ENCODE measurements at regions not wholly inside any gene's neighbourhood (a gene's known extent, or its start where the extent isn't known, plus 50 kb on each side); places are given as distances from the start of the nearest gene placed in this dataset.
"Not testable (repeated sequence)": the region's sequence is repeated elsewhere in the genome, so short reads cannot be mapped to it uniquely, and the experiment has no call there.

GRCh38 chr6:112579601-112580000 is 232.5 kb downstream of the RFPL4B start:
- no peak for DNase-seq (ENCODE audit: low read depth in 2 of 2)

- no peak for DNase-seq (ENCODE audit: low read depth in 2 of 2)
Measured at GRCh38 chr6:112581015-112581414, 233.9 kb downstream of the RFPL4B start.

DNA sequence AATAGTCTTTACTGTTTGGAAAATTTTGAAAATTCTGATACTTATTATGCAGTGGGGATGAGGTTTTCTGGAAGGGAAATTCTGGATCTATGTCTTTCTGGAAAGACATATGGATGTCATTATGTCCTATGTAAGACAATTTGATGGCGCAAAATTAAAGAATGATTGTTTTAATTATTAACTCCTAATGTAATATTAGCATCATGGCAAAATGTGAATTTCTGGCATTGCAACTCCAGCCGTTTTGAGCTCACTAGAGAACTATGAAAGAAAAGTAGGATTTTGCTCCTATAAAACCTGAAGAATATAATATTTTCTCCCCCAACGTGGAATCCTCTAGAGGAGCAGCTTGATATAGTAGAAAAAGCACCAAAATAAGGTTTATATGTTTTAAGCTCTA is 243.2 kb downstream of the RFPL4B start:
- no peak for DNase-seq (ENCODE audit: low read depth in 2 of 2)

- no peak for DNase-seq (ENCODE audit: low read depth in 2 of 2)
Measured at GRCh38 chr6:112591329-112591728, 244.2 kb downstream of the RFPL4B start.

DNA sequence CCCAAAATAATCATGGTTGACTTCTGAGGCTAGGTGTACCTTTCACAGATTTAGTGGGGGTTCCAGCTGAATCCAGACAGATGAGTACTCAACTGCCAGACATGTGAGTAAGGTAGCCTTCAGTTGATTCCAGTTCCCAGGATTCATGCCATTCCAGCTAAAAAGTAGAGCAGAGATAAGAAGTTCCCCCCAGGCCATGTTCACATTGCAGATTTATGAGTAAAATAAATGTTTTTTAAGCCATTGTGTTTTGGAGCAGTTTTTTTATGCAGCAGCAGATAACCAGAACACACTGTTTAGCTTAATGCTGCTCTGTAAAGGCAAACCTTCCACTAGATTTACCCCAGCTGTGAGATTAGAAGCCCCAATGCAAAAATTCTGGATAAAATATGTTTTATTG is 245.0 kb downstream of the RFPL4B start:
- no peak for DNase-seq (ENCODE audit: low read depth in 2 of 2)

DNA sequence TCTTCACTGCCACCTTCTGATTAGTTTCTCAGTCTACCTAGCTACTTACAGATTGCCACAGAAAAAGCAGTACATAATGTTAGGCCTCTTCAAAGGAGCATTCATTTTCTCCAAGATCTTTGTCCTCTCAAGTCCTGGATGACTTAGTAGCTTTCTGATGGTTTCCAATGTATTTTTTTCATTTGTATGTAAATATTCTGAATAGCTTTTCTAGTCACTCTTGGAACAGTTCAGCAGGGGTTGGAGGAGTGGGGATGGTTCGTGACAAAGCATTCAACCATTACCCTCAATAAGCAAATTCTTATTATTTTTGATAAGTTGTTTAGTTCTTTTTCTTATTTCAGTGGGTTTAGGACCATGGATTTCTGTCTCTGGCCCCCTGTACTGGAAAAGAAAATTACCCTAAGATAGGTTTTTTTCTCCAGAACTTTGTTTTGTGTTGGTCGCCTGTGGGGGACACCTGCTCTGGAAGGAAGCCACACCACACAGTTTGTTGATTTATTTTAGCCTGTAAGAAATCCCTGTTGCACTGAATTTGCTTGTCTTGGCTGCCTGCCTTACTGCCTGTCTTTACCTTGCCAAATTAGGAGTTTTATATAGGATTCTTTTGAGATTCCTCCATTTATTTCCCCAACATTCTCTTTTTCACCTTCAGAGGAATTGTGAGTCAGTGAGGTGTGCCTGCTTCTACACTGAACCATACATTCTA is 247.9 kb downstream of the RFPL4B start:
- DNase-seq (ENCODE audit: low read depth in 2 of 2), result no peak

DNA sequence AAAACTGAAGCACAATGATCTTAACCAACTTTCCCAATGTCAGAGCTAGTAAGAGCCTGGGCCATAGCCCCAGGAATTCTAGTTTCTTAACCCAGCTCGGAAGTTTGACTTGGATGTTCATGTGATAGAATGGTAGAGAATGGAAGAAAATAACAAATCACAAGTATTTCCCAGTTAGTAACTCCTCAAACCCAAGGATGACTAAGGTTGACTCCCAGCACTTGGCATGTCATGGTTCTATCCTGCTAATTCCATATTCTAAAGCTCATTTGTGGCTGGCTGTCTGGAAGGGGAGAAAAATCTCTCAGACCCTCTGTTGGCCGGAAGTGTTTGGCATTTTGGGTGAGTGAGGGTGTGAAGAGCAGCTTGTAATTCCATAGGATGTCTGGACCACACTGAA is 248.7 kb downstream of the RFPL4B start:
- no peak for DNase-seq (ENCODE audit: low read depth in 2 of 2)

DNA sequence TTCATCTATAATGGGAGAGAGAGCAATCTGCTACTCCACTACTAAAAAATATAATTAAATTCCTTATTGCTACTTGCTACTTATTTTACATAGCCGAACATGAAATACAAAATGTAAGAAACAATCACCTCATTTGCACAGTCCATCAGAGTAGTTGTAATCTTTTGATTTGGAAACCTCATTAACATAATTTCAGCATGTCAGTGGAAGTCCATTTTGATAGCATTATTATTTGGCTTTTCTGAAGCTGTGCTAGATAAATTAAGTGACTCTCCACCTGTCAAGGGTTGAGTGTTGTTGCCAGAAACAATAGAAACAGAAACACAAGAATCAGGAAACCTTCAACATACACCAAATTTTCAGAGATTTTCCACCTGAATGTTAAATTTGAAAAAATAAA is 250.0 kb downstream of the RFPL4B start:
- no peak for DNase-seq (ENCODE audit: low read depth in 2 of 2)

- DNase-seq (ENCODE audit: low read depth in 2 of 2), result no peak
Measured at GRCh38 chr6:112600168-112600567, 253.0 kb downstream of the RFPL4B start.

- no peak for DNase-seq (ENCODE audit: low read depth in 2 of 2)
Measured at GRCh38 chr6:112603726-112604125, 256.6 kb downstream of the RFPL4B start.

GRCh38 chr6:112606656-112607435 is 259.7 kb downstream of the RFPL4B start:
- no peak for DNase-seq (ENCODE audit: low read depth in 2 of 2)

DNA sequence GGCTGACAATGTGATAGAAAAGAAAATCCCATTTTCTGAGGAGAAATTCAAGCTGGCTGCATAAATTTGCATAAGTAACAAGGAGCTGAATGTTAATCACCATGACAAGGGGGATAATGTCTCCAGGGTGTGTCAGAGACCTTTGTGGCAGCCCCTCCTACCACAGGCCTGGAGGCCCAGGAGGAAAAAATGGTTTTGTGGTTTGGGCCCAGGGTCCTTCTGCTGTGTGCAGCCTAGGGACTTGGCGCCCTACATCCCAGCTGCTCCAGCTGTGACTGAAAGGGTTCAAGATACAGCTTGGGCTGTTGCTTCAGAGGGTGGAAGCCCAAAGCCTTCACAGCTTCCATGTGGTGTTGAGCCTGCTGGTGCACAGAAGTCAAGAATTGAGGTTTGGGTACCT is 261.8 kb downstream of the RFPL4B start:
- not testable (repeated sequence) for DNase-seq (ENCODE audit: low read depth in 2 of 2)

DNA sequence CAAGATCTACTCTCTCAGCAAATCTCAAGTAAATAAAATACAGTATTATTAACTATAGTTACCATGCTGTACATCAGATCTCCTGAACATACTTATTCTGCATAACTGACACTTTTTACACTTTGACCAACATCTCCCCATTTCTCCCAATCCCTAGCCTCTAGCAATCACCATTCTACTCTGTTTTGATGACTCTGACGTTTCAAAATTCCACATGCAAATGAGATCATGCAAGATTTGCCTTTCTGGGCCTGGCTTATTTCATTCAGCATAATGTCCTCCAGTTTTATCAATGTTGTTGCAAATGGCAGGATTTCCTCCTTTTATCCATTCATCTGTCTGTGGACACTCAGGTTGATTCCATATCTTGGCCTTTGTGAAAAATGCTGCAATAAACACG is 266.3 kb downstream of the RFPL4B start:
- no peak for DNase-seq (ENCODE audit: low read depth in 2 of 2)

DNA sequence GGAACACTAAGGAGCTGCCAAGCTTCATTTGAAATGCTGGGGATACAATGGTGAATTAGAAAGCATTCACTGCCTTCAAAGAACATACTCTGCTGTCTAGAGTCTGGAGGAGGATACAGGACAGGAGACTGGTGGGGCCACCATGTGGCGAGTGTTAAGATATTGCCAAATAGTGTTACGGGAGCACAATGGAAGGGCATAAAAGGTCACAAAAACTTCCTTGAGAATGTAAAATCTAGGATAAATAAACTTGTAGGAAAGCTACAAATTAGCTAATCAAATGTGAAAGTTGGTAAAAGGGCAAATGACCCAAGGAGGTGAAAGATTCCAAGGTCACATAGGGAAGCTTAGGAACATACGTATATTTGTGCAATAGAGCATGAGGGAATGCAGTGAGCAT is 271.7 kb downstream of the RFPL4B start:
- DNase-seq (ENCODE audit: low read depth in 2 of 2), result no peak

DNA sequence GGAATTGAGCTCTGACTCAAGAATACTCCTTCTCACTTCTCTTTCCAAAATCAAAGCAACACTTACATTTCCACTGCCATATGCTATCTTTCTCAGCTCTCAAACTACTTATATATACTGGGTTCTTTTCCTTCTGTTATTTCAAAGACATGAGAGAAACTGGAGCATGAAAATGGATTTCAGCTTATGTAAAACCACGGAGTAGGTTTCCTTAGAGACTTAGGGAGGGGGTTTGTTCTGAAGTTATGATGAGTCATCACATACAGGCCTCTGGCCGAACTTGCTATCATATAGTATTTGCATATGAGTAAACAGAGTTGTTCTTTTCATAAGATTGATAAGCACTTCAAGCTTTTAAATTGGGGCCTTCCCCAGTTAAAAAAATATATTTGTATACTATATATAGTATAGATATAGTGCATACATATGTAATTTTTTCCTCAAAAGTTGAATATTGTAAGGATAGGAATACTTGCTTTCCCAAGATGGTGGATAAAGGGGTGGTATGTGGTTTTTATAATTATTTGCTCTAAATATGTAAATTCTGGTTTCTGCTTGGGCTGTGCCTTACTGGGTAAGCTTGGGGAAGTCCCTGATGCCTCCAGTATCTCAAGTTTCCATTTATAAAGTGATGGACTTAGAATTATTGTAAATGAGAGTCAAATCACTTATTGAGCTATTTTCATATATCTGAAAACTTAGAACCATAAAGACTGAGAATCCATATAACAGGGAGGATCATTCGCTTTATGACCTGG is 273.9 kb downstream of the RFPL4B start:
- no peak for DNase-seq (ENCODE audit: low read depth in 2 of 2)

GRCh38 chr6:112622036-112622435 is 274.9 kb downstream of the RFPL4B start:
- DNase-seq (ENCODE audit: low read depth in 2 of 2), result no peak

- DNase-seq (ENCODE audit: low read depth in 2 of 2), result no peak
Measured at GRCh38 chr6:112626468-112627082, 279.4 kb downstream of the RFPL4B start.

DNA sequence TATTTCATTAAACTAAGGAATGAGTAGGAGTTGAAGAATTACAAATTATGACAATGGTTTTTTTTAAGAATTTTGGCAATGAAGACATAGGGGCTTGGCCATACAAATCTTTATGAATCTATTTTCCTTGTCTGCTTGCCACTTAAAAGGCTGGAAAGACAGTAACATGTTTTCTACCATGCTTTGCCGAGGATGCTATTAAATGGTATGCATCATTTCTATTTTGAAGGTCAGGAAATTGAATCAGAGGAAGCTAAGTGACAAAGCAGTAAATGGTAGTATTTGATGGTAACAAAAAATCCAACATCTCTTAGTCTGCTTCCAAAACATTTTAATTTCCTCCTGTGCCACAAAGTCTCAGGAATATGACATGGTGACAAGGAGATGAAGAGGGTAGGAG is 287.2 kb downstream of the RFPL4B start:
- no peak for DNase-seq (ENCODE audit: low read depth in 2 of 2)

DNA sequence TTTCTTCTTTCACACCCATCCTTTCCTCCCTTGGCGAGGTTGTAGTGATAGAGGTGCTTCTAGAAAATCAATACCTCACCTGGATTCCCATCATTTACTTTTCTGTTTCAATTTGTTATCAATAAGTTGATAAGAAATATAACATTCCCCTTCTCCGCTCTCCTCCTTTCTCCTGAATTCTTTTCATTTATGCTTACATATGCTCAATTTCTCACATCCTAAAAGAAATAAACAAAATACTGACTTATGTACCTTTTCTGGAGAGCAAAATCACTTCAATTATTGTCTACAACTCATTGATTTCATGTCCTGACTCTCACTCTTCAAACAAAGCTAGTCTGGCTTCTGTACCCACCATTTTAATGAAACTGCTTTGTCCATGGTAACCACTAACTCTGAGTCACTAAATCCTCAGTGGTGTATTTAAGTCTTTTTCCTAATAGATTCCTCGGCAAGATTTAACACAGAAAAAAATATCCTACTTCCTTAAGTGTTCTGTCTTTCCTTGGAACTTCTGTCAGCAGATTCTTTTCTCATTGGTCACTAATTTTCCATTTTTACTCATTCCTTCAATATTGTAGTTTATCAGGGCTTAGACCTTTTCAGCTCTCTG is 289.6 kb downstream of the RFPL4B start:
- DNase-seq (ENCODE audit: low read depth in 2 of 2), result no peak

- no peak for DNase-seq (ENCODE audit: low read depth in 2 of 2)
Measured at GRCh38 chr6:112639391-112639831, 292.3 kb downstream of the RFPL4B start.

DNA sequence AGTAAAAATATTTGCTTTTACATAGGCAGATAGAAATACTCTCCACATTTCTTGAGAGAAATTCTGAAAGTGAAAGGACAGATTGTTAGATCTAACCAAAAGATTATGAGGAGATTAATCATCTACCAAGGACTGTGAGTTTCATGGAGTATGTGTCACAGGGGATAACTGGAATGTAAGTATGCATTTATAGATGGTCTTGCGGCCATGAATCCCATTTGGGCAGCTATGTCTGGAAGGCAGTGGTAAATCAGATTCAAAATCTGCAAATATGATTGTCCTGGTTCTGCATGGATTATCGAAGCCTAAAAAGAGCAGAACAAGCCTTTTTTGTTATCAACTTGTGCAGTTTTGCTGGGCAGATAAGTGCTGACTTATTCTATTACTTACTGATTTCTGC is 293.8 kb downstream of the RFPL4B start:
- DNase-seq (ENCODE audit: low read depth in 2 of 2), result no peak

DNA sequence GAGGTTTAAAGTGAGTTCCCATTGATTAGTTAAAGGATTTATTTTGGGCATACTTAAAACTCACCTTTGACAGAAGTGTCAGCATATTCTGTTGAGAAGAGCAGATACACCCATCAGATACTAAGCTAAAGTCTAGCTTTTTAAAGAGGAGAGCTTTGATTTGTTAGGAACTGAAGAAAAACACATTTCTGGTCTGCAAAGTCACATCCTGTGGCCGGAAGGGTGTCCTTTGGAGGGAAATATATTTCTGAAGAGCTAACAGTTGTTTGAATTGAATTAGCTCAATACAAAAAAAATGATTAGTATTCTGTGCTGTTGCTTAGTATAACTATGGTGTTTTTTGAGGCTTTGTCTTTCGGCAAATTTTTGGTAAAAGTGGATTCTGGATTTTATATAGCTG is 302.7 kb downstream of the RFPL4B start:
- DNase-seq (ENCODE audit: low read depth in 2 of 2), result no peak

Data from stimulated activated CD8-positive, alpha-beta memory T cell treated with anti-CD3 and anti-CD28 coated beads, Interleukin-15, amount 100 ng/mL, for 48 hours (primary cell).